Left lung (tissue), 4 donors: ENCODE measurements at regions not wholly inside any gene's neighbourhood (a gene's known extent, or its start where the extent isn't known, plus 50 kb on each side); places are given as distances from the start of the nearest gene placed in this dataset.

ENCODE experiments used
- ATAC-seq: fragments of 200-7000 bp; cut with Tn5 transposase; one replicate; pipeline ENCODE4 v1.9.1; 2020; ENCODE audit warnings: moderate library complexity
- DNase-seq, 4 donors: peaks; one replicate each; pipeline ENCODE4 v3.0.0-alpha.2; 2013 to 2020
- H3K27ac ChIP-seq, 2 donors: fragments of 200-600 bp; sonication (generic) in 1 of 2; one replicate each; pipeline versions ENCODE4 v1.5.0 to v1.8.0; 2020 to 2021
- H3K27me3 ChIP-seq, 2 donors: fragments of 200-600 bp; sonication (generic) in 1 of 2; one replicate each; pipeline versions ENCODE4 v1.5.0 to v1.8.0; 2020 to 2021
- H3K36me3 ChIP-seq, 2 donors: fragments of 200-600 bp; sonication (generic) in 1 of 2; one replicate each; pipeline versions ENCODE4 v1.5.0 to v1.8.0; 2020 to 2021
- H3K4me1 ChIP-seq, 2 donors: fragments of 200-600 bp; one replicate each; pipeline ENCODE4 v1.8.0; 2021
- H3K4me3 ChIP-seq, 2 donors: fragments of 200-600 bp; sonication (generic) in 1 of 2; one replicate each; pipeline versions ENCODE4 v1.5.0 to v1.8.0; 2020 to 2021; ENCODE audit warnings: mild to moderate bottlenecking in 1 of 2
- H3K9me3 ChIP-seq, 2 donors: fragments of 200-600 bp; sonication (generic) in 1 of 2; one replicate each; pipeline versions ENCODE4 v1.5.0 to v1.8.0; 2020 to 2021
- intact Hi-C, 2 donors: fragments of 100-400 bp; cut with DNase I; formaldehyde crosslinking; loops; one replicate each; pipeline versions ENCODE4 v1.11.2 to v1.14.2; 2022
- TF ChIP-seq, protein P1 (sequence below), 2 donors: fragments of 200-600 bp; sonication (generic) in 1 of 2; IDR thresholded peaks; one replicate each; pipeline versions ENCODE4 v1.5.0 to v1.8.0; 2021; ENCODE audit warnings: antibody characterized with exemption in 2 of 2
- donor health status: DM: no; HTN: yes; CAD: no.
- donor health status: DM: no; HTN: no; CAD: no.

DNA sequence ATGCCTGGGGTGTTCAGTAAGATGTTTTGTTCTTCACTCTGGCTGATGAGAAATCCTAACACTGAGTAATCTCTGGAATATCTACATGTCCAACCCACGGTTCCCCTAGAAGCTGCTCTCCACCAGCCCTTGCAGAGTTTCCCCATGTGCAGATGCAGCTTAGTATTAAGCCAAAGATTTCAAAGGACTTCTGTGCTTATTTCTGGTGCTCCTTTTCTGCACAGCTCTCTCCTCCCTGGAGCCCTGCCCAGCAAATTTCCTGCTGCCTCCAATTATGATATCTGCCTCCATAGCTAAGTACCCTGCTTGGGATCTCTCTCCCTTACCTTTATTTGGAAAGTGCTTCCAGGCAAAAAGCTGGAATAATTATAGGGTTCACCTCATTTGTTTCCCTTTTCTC, 949.3 kb downstream of the BCL11A start:
- Histone ChIP-seq H3K4me3 (no peak overlapping the region), H3K9me3 (peaks cover 0 to 37% of the 10 kb centered on the region in 2 donors), H3K27me3 (no peaks in the 10 kb centered on the region), H3K4me1 (no peaks in the 10 kb centered on the region), H3K36me3 (no peaks in the 10 kb centered on the region), H3K27ac (no peak overlapping the region)
- ATAC-seq: no peak
- TF ChIP-seq, protein P1, sequence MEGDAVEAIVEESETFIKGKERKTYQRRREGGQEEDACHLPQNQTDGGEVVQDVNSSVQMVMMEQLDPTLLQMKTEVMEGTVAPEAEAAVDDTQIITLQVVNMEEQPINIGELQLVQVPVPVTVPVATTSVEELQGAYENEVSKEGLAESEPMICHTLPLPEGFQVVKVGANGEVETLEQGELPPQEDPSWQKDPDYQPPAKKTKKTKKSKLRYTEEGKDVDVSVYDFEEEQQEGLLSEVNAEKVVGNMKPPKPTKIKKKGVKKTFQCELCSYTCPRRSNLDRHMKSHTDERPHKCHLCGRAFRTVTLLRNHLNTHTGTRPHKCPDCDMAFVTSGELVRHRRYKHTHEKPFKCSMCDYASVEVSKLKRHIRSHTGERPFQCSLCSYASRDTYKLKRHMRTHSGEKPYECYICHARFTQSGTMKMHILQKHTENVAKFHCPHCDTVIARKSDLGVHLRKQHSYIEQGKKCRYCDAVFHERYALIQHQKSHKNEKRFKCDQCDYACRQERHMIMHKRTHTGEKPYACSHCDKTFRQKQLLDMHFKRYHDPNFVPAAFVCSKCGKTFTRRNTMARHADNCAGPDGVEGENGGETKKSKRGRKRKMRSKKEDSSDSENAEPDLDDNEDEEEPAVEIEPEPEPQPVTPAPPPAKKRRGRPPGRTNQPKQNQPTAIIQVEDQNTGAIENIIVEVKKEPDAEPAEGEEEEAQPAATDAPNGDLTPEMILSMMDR (IDR thresholded peaks at IDR 0.05): no peak
- no peak for DNase-seq
- intact Hi-C loops: no loop called here

DNA sequence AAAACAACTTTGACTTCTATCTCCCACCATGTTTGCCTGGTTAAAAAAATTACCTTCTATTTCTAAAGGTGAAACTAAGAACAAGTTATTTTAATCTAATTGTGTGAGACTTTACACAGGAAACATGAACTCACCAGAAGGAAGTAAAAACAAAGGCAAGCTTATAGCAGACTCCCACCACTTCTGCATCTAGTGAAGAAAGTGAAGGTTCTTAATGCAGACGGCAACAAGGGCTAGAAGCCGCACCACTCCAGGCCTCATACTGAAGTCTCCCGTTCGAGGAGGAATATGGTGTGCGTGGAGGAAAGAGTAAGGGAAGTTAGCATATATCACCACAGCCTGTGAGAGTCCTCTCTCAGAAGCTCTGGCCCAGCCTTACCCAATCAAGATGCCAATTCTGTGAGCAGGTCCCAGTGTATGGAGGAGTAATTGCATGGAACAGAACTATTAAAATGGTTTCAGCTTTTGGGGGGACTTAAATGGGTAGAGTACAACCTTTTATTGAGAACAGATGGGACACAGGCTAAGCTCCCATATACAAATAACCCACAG, 958.7 kb downstream of the BCL11A start:
- TF ChIP-seq, protein P1 (IDR thresholded peaks at IDR 0.05): no peak
- Histone ChIP-seq H3K36me3 (no peaks in the 10 kb centered on the region), H3K4me1 (no peaks in the 10 kb centered on the region), H3K27ac (no peak overlapping the region), H3K9me3 (no peaks in the 10 kb centered on the region), H3K27me3 (no peaks in the 10 kb centered on the region), H3K4me3 (no peak overlapping the region)
- DNase-seq (no peak), ATAC-seq (no peak)
- intact Hi-C loops: no loop called here

DNA sequence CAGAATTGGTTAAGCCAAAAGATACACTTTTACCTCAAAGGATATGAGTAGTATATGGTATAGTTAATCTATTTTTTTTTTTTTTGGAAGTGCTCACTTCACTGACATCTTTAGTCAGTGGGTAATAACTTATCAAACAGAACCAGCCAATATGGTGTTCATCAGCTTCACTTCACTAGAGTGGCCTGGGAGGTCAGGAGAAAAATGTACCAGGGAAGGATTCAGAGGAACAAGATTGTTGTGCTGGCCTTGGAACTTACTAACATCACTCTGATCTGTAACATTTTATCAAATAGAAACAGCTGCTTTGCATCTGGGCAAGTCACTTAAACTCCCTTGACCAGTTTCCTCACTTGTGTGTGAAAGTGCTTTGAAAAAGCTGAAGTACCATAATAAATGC, 962.7 kb downstream of the BCL11A start:
- peak in 2 of 4 donors; percentile 61 to 73 for DNase-seq

DNA sequence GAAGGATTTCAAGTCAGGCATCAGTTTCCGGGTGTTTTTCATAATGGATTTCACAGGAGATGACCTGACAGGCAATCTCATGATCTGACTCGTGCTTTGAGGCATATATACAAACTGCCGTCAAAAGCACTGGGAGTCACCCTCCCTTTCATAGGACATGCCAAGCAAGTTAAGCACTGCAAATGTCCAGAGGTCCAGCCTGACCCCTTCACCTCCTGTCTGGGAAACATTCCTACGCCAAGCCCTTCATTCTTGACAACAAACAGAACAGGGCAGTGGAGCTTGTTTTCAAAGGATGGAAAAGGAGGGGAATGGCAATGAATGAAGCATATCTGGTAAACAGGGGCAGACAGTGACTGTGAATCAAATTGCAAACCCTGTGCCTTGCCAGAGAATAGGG, 963.6 kb downstream of the BCL11A start:
- TF ChIP-seq, protein P1 (IDR thresholded peaks at IDR 0.05): no peak
- Histone ChIP-seq H3K27me3 (no peaks in the 10 kb centered on the region), H3K9me3 (no peaks in the 10 kb centered on the region), H3K4me1 (no peaks in the 10 kb centered on the region), H3K36me3 (no peaks in the 10 kb centered on the region), H3K27ac (no peak overlapping the region), H3K4me3 (no peak overlapping the region)
- no peak for ATAC-seq
- no peak for DNase-seq
- intact Hi-C loops: no loop called here

More for the DNA sequence above, 962.7 kb downstream of the BCL11A start:
- no peaks in the 10 kb centered on the region for H3K27me3 ChIP-seq
- H3K36me3 ChIP-seq: no peaks in the 10 kb centered on the region
- H3K4me1 ChIP-seq: no peaks in the 10 kb centered on the region
- ATAC-seq: no peak
- H3K27ac ChIP-seq: no peak overlapping the region
- intact Hi-C loops: no loop called here
- H3K9me3 ChIP-seq: no peaks in the 10 kb centered on the region
- TF ChIP-seq, protein P1 (IDR thresholded peaks at IDR 0.05): no peak
- no peak overlapping the region for H3K4me3 ChIP-seq

DNA sequence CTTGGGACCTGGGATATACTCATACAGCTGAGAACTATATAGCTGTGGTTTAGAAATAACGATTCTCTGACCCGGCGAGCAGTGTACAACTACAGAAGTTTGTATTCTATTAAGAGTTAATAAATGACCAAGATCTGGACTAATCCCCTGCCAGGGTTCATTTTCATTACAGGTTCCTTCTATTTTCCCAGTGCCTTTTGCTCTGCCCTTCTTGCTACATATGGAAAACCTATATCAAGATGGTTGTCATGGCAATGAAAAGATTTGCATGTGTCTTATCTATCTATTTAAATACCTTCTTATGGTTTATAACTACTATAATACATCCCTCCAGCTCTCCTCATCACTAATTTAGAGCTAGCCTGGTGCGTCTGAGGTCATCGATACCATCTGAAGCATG, 965.2 kb downstream of the BCL11A start:
- H3K4me3 ChIP-seq: no peak overlapping the region
- ATAC-seq: no peak
- no peaks in the 10 kb centered on the region for H3K4me1 ChIP-seq
- intact Hi-C loops: no loop called here
- no peaks in the 10 kb centered on the region for H3K36me3 ChIP-seq
- TF ChIP-seq, protein P1 (IDR thresholded peaks at IDR 0.05): no peak
- H3K27me3 ChIP-seq: no peaks in the 10 kb centered on the region
- H3K27ac ChIP-seq: no peak overlapping the region
- no peak for DNase-seq
- no peaks in the 10 kb centered on the region for H3K9me3 ChIP-seq
